H9 (cell line): ENCODE measurements at regions not wholly inside any gene's neighbourhood (a gene's known extent, or its start where the extent isn't known, plus 50 kb on each side); places are given as distances from the start of the nearest gene placed in this dataset.

Source experiments
- DNase-seq: peaks from one replicate; pipeline ENCODE4 v3.0.0-alpha.2; 2017
- H2AFZ ChIP-seq: one replicate; pipeline ENCODE4 v1.6.1; 2013; ENCODE audit warnings: mild to moderate bottlenecking, low read length, control low read depth, moderate library complexity
- H2AK5ac ChIP-seq: 2 replicates; pipeline ENCODE4 v1.6.1; 2013; ENCODE audit warnings: low read length, control low read depth, mixed read lengths; ENCODE audit not compliant: insufficient read length
- H2BK120ac ChIP-seq: one replicate; pipeline ENCODE4 v1.6.1; 2013; ENCODE audit warnings: low read depth, mild to moderate bottlenecking, low read length, control low read depth, inconsistent platforms; ENCODE audit not compliant: poor library complexity, severe bottlenecking
- H2BK12ac ChIP-seq: 2 replicates; pipeline ENCODE4 v1.6.1; 2013; ENCODE audit warnings: low read length, control low read depth, mixed read lengths, low read depth; ENCODE audit not compliant: insufficient read length
- H2BK15ac ChIP-seq: 2 replicates; pipeline ENCODE4 v1.6.1; 2013; ENCODE audit warnings: low read depth, low read length, control low read depth
- H2BK20ac ChIP-seq: one replicate; pipeline ENCODE4 v1.6.1; 2013; ENCODE audit warnings: low read depth, mild to moderate bottlenecking, low read length, control low read depth, inconsistent platforms; ENCODE audit not compliant: poor library complexity, severe bottlenecking
- H2BK5ac ChIP-seq: 2 replicates; pipeline ENCODE4 v1.6.1; 2013; ENCODE audit warnings: low read length, control low read depth, mixed read lengths; ENCODE audit not compliant: insufficient read length
- H3K14ac ChIP-seq: 2 replicates; pipeline ENCODE4 v1.6.1; 2013; ENCODE audit warnings: low read length, control low read depth; ENCODE audit not compliant: insufficient read depth
- H3K18ac ChIP-seq: 2 replicates; pipeline ENCODE4 v1.6.1; 2013; ENCODE audit warnings: low read depth, mild to moderate bottlenecking, mixed read lengths, low read length, control low read depth; ENCODE audit not compliant: insufficient read length
- H3K23ac ChIP-seq: 2 replicates; pipeline ENCODE4 v1.6.1; 2013; ENCODE audit warnings: low read length, control low read depth, mixed read lengths, low read depth; ENCODE audit not compliant: insufficient read length
- H3K23me2 ChIP-seq: 2 replicates; pipeline ENCODE4 v1.6.1; 2013; ENCODE audit warnings: low read depth, mild to moderate bottlenecking, mixed read lengths, low read length, control low read depth; ENCODE audit not compliant: insufficient read length, poor library complexity, severe bottlenecking
- H3K27ac ChIP-seq: 2 replicates; pipeline ENCODE4 v1.5.1; 2013; ENCODE audit warnings: low read length, control low read depth, mixed read lengths, low read depth; ENCODE audit not compliant: insufficient read length
- H3K27me3 ChIP-seq: 2 replicates; pipeline ENCODE4 v1.6.1; 2013; ENCODE audit warnings: low read length, control low read depth, inconsistent platforms; ENCODE audit not compliant: insufficient read depth
- H3K4ac ChIP-seq: 2 replicates; pipeline ENCODE4 v1.6.1; 2013; ENCODE audit warnings: low read depth, mild to moderate bottlenecking, control low read depth, inconsistent platforms, low read length, moderate library complexity
- H3K4me1 ChIP-seq: 2 replicates; pipeline ENCODE4 v1.6.1; 2013; ENCODE audit warnings: low read length, control low read depth, inconsistent platforms; ENCODE audit not compliant: insufficient read depth
- H3K4me2 ChIP-seq: 2 replicates; pipeline ENCODE4 v1.6.1; 2013; ENCODE audit warnings: low read length, control low read depth, mixed read lengths; ENCODE audit not compliant: insufficient read length, insufficient read depth
- H3K56ac ChIP-seq: 2 replicates; pipeline ENCODE4 v1.6.1; 2013; ENCODE audit warnings: low read depth, mild to moderate bottlenecking, mixed read lengths, low read length, control low read depth; ENCODE audit not compliant: insufficient read length
- H3K79me1 ChIP-seq: 2 replicates; pipeline ENCODE4 v1.6.1; 2013; ENCODE audit warnings: low read depth, mild to moderate bottlenecking, moderate library complexity, low read length, control low read depth, inconsistent platforms; ENCODE audit not compliant: insufficient read depth, poor library complexity, severe bottlenecking
- H3K79me2 ChIP-seq: 2 replicates; pipeline ENCODE4 v1.6.1; 2013; ENCODE audit warnings: low read length, control low read depth, inconsistent platforms; ENCODE audit not compliant: insufficient read depth
- H3K9ac ChIP-seq: 2 replicates; pipeline ENCODE4 v1.6.1; 2013; ENCODE audit warnings: low read length, control low read depth, mixed read lengths; ENCODE audit not compliant: insufficient read length; ENCODE audit errors: extremely low read depth
- H3K9me3 ChIP-seq: one replicate; pipeline ENCODE4 v1.6.1; 2013; ENCODE audit warnings: low read depth, low read length, inconsistent platforms; ENCODE audit not compliant: control insufficient read depth
- H3T11ph ChIP-seq: one replicate; pipeline ENCODE4 v1.6.1; 2013; ENCODE audit warnings: mild to moderate bottlenecking, low read length, control low read depth, inconsistent platforms
- H4K20me1 ChIP-seq: one replicate; pipeline ENCODE4 v1.6.1; 2013; ENCODE audit not compliant: control insufficient read depth, insufficient read length, insufficient read depth
- H4K5ac ChIP-seq: 2 replicates; pipeline ENCODE4 v1.6.1; 2013; ENCODE audit warnings: low read depth, mild to moderate bottlenecking, mixed read lengths, low read length, control low read depth; ENCODE audit not compliant: insufficient read length
- H4K8ac ChIP-seq: replicated peaks from 2 replicates; pipeline ENCODE4 v1.6.1; 2013; ENCODE audit warnings: low read length, control low read depth, mixed read lengths, low read depth; ENCODE audit not compliant: insufficient read length
- H4K91ac ChIP-seq: 2 replicates; pipeline ENCODE4 v1.6.1; 2013; ENCODE audit warnings: low read depth, mild to moderate bottlenecking, moderate library complexity, mixed read lengths, low read length, control low read depth; ENCODE audit not compliant: insufficient read length
- H3K27ac Mint-ChIP-seq, 3 experiments: 2 replicates in 2 of 3; 3 replicates in 1 of 3; pipeline ENCODE4 v1.8.0; 2020 to 2021; ENCODE audit warnings: mixed read lengths in 3 of 3, mild to moderate bottlenecking in 1 of 3, moderate library complexity in 1 of 3
- H3K27me3 Mint-ChIP-seq: 2 replicates; pipeline ENCODE4 v1.8.0; 2021; ENCODE audit warnings: low read depth, mild to moderate bottlenecking, moderate library complexity, mixed read lengths
- H3K36me3 Mint-ChIP-seq, 3 experiments: 2 replicates in 2 of 3; 3 replicates in 1 of 3; pipeline ENCODE4 v1.8.0; 2020 to 2021; ENCODE audit warnings: low read depth in 3 of 3, mixed read lengths in 3 of 3; ENCODE audit not compliant: insufficient read depth in 1 of 3
- H3K4me1 Mint-ChIP-seq, 2 experiments: 2 replicates each; pipeline ENCODE4 v1.8.0; 2020; ENCODE audit warnings: mixed read lengths in 2 of 2
- H3K4me3 Mint-ChIP-seq, 2 experiments: 2 replicates in 1 of 2; 3 replicates in 1 of 2; pipeline ENCODE4 v1.8.0; 2020 to 2021; ENCODE audit warnings: mild to moderate bottlenecking in 2 of 2, mixed read lengths in 2 of 2, moderate library complexity in 1 of 2
- H3K9me3 Mint-ChIP-seq, 2 experiments: 2 replicates in 1 of 2; 3 replicates in 1 of 2; pipeline ENCODE4 v1.8.0; 2020; ENCODE audit warnings: mild to moderate bottlenecking in 2 of 2, mixed read lengths in 2 of 2, moderate library complexity in 1 of 2
- CTCF ChIP-seq: fragments of 200-600 bp; sonication (generic); conservative IDR thresholded peaks from 3 replicates; pipeline ENCODE4 v1.8.0; 2021; ENCODE audit warnings: antibody characterized with exemption, mild to moderate bottlenecking
- WGBS: extraction: QIAGEN DNeasy Blood & Tissue Kit; methylation state at CpG from one replicate; pipeline ENCODE4 v1.1.7; 2013; ENCODE audit warnings: missing lambda C conversion rate, low lambda C conversion rate, mixed read lengths; ENCODE audit not compliant: insufficient read length; ENCODE audit errors: extremely low coverage; 5-methylcytosine and 5-hydroxymethylcytosine counted together

- Histone ChIP-seq H2BK5ac (no peak overlapping the region), H3K9me3 (no peaks in the 10 kb centered on the region), H3K4me2 (no peak overlapping the region), H3K23ac (no peak overlapping the region), H3K18ac (no peak overlapping the region), H2BK20ac (no peak overlapping the region), H3K4ac (no peak overlapping the region), H2BK15ac (no peak overlapping the region), H4K20me1 (no peaks in the 10 kb centered on the region), H2AFZ (no peak overlapping the region), H2BK12ac (no peak overlapping the region), H3K79me2 (no peaks in the 10 kb centered on the region), H2AK5ac (no peak overlapping the region), H4K5ac (no peak overlapping the region), H3K4me1 (no peaks in the 10 kb centered on the region), H3K14ac (no peak overlapping the region), H2BK120ac (no peak overlapping the region), H4K8ac (no peak overlapping the region), H3T11ph (no peak overlapping the region), H3K27ac (no peak overlapping the region), H3K79me1 (no peaks in the 10 kb centered on the region), H4K91ac (no peak overlapping the region), H3K23me2 (no peaks in the 10 kb centered on the region), H3K56ac (no peak overlapping the region), H3K9ac (no peak overlapping the region), H3K27me3 (no peaks in the 10 kb centered on the region)
- Mint-ChIP-seq H3K27me3 (no peaks in the 10 kb centered on the region; the same call in 1 of the 2 replicates), H3K4me1 (no peaks in the 10 kb centered on the region), H3K27ac (no peak overlapping the region), H3K36me3 (peaks cover 0 to 3% (median 0%) of the 10 kb centered on the region in 3 experiments; a peak in 3 of 7 replicates), H3K4me3 (no peak overlapping the region), H3K9me3 (peaks cover 16 to 29% of the 10 kb centered on the region in 2 experiments; a peak in 4 of 5 replicates)
- no peak for DNase-seq
- TF ChIP-seq CTCF: no peak
- WGBS: no CpG with 5 or more reads among the region's 1 CpG
Observed at GRCh38 chr9:11158063-11158462, 545.3 kb upstream of the PTPRD start.
